Skeletal muscle satellite cell (primary cell): ENCODE measurements at regions not wholly inside any gene's neighbourhood (a gene's known extent, or its start where the extent isn't known, plus 50 kb on each side); places are given as distances from the start of the nearest gene placed in this dataset.

Source experiments
- H3K27me3 ChIP-seq: 2 replicates; pipeline ENCODE4 v1.7.0; 2013; ENCODE audit warnings: low read length; ENCODE audit not compliant: control insufficient read depth, insufficient read depth
- H3K36me3 ChIP-seq: 2 replicates; pipeline ENCODE4 v1.7.0; 2013; ENCODE audit warnings: mild to moderate bottlenecking, control low read depth, low read length; ENCODE audit not compliant: insufficient read depth
- H3K4me1 ChIP-seq: 2 replicates; pipeline ENCODE4 v1.7.0; 2013; ENCODE audit warnings: low read length; ENCODE audit not compliant: control insufficient read depth, insufficient read depth
- H3K4me2 ChIP-seq: 2 replicates; pipeline ENCODE4 v1.7.0; 2013; ENCODE audit warnings: mild to moderate bottlenecking, low read length
- H3K4me3 ChIP-seq: 2 replicates; pipeline ENCODE4 v1.7.0; 2013; ENCODE audit warnings: low read length
- H3K9ac ChIP-seq: 2 replicates; pipeline ENCODE4 v1.7.0; 2013; ENCODE audit warnings: mild to moderate bottlenecking, low read depth, low read length, moderate library complexity
- H3K9me3 ChIP-seq: replicated peaks from 2 replicates; pipeline ENCODE4 v1.7.0; 2013; ENCODE audit warnings: mild to moderate bottlenecking, control low read depth, low read length

GRCh38 chr12:127635838-127636237, 631.1 kb upstream of the TMEM132C start:
- Histone ChIP-seq H3K36me3 (no peaks in the 10 kb centered on the region), H3K9ac (no peak overlapping the region), H3K4me2 (no peak overlapping the region), H3K4me1 (peaks cover 3% of the 10 kb centered on the region), H3K9me3 (no peaks in the 10 kb centered on the region), H3K4me3 (no peak overlapping the region), H3K27me3 (no peaks in the 10 kb centered on the region)

- H3K9ac ChIP-seq = no peak overlapping the region
- no peak overlapping the region for H3K4me2 ChIP-seq
- peaks cover 8% of the 10 kb centered on the region for H3K4me1 ChIP-seq
- H3K4me3 ChIP-seq = no peak overlapping the region
- H3K9me3 ChIP-seq = no peaks in the 10 kb centered on the region
- H3K36me3 ChIP-seq = no peaks in the 10 kb centered on the region
- no peaks in the 10 kb centered on the region for H3K27me3 ChIP-seq
Measured at GRCh38 chr12:127636882-127637281, 630.1 kb upstream of the TMEM132C start.

GRCh38 chr12:127640181-127640886, 626.6 kb upstream of the TMEM132C start:
- Histone ChIP-seq H3K4me1 (peaks cover 8% of the 10 kb centered on the region), H3K4me3 (no peak overlapping the region), H3K36me3 (no peaks in the 10 kb centered on the region), H3K27me3 (no peaks in the 10 kb centered on the region), H3K9ac (no peak overlapping the region), H3K9me3 (no peaks in the 10 kb centered on the region), H3K4me2 (no peak overlapping the region)

- Histone ChIP-seq H3K4me3 (no peak overlapping the region), H3K4me2 (no peak overlapping the region), H3K27me3 (no peaks in the 10 kb centered on the region), H3K9me3 (no peaks in the 10 kb centered on the region), H3K36me3 (no peaks in the 10 kb centered on the region), H3K4me1 (peaks cover 8% of the 10 kb centered on the region), H3K9ac (no peak overlapping the region)
Measured at GRCh38 chr12:127642208-127642607, 624.8 kb upstream of the TMEM132C start.

GRCh38 chr12:127648321-127648720, 618.6 kb upstream of the TMEM132C start:
- Histone ChIP-seq H3K27me3 (no peaks in the 10 kb centered on the region), H3K4me1 (no peaks in the 10 kb centered on the region), H3K4me2 (no peak overlapping the region), H3K9me3 (no peaks in the 10 kb centered on the region), H3K36me3 (no peaks in the 10 kb centered on the region), H3K9ac (no peak overlapping the region), H3K4me3 (no peak overlapping the region)

GRCh38 chr12:127649961-127650360, 617.0 kb upstream of the TMEM132C start:
- Histone ChIP-seq H3K27me3 (no peaks in the 10 kb centered on the region), H3K9me3 (no peaks in the 10 kb centered on the region), H3K4me3 (no peak overlapping the region)

GRCh38 chr12:127650626-127651025, 616.3 kb upstream of the TMEM132C start:
- Histone ChIP-seq H3K4me3 (no peak overlapping the region), H3K36me3 (no peaks in the 10 kb centered on the region), H3K27me3 (no peaks in the 10 kb centered on the region), H3K9ac (no peak overlapping the region), H3K4me1 (peaks cover 2% of the 10 kb centered on the region), H3K4me2 (no peak overlapping the region), H3K9me3 (no peaks in the 10 kb centered on the region)

More at GRCh38 chr12:127649961-127650360, 617.0 kb upstream of the TMEM132C start:
- Histone ChIP-seq H3K36me3 (no peaks in the 10 kb centered on the region), H3K9ac (no peak overlapping the region), H3K4me2 (no peak overlapping the region), H3K4me1 (no peaks in the 10 kb centered on the region)

- H3K9me3 ChIP-seq = no peaks in the 10 kb centered on the region
- H3K27me3 ChIP-seq = peaks cover 3% of the 10 kb centered on the region
- no peak overlapping the region for H3K9ac ChIP-seq
- H3K4me3 ChIP-seq = no peak overlapping the region
- peaks cover 11% of the 10 kb centered on the region for H3K4me1 ChIP-seq
- H3K36me3 ChIP-seq = no peaks in the 10 kb centered on the region
- H3K4me2 ChIP-seq = no peak overlapping the region
Measured at GRCh38 chr12:127652281-127652680, 614.7 kb upstream of the TMEM132C start.

- H3K27me3 ChIP-seq = peaks cover 3% of the 10 kb centered on the region
- no peak overlapping the region for H3K4me3 ChIP-seq
- no peaks in the 10 kb centered on the region for H3K36me3 ChIP-seq
- H3K4me2 ChIP-seq = no peak overlapping the region
- no peak overlapping the region for H3K9ac ChIP-seq
- peaks cover 11% of the 10 kb centered on the region for H3K4me1 ChIP-seq
- H3K9me3 ChIP-seq = no peaks in the 10 kb centered on the region
Measured at GRCh38 chr12:127654383-127654985, 612.5 kb upstream of the TMEM132C start.

- Histone ChIP-seq H3K9ac (no peak overlapping the region), H3K27me3 (peaks cover 4% of the 10 kb centered on the region), H3K4me2 (no peak overlapping the region), H3K36me3 (no peaks in the 10 kb centered on the region), H3K9me3 (no peaks in the 10 kb centered on the region), H3K4me1 (peaks cover 11% of the 10 kb centered on the region), H3K4me3 (no peak overlapping the region)
Measured at GRCh38 chr12:127655691-127656090, 611.3 kb upstream of the TMEM132C start.

- Histone ChIP-seq H3K36me3 (no peaks in the 10 kb centered on the region), H3K4me3 (no peak overlapping the region), H3K4me2 (no peak overlapping the region), H3K4me1 (peaks cover 11% of the 10 kb centered on the region), H3K27me3 (peaks cover 7% of the 10 kb centered on the region), H3K9me3 (no peaks in the 10 kb centered on the region), H3K9ac (no peak overlapping the region)
Measured at GRCh38 chr12:127656266-127656665, 610.7 kb upstream of the TMEM132C start.

GRCh38 chr12:127657036-127657435, 609.9 kb upstream of the TMEM132C start:
- H3K27me3 ChIP-seq = peaks cover 7% of the 10 kb centered on the region

More at GRCh38 chr12:127657036-127657435, 609.9 kb upstream of the TMEM132C start:
- no peak overlapping the region for H3K9ac ChIP-seq
- no peaks in the 10 kb centered on the region for H3K36me3 ChIP-seq
- no peak overlapping the region for H3K4me3 ChIP-seq
- no peak overlapping the region for H3K4me2 ChIP-seq
- H3K4me1 ChIP-seq = peaks cover 11% of the 10 kb centered on the region
- no peaks in the 10 kb centered on the region for H3K9me3 ChIP-seq
